ENCODE measurements at regions not wholly inside any gene's neighbourhood (a gene's known extent, or its start where the extent isn't known, plus 50 kb on each side); places are given as distances from the start of the nearest gene placed in this dataset.

GRCh38 chr7:116083796-116084195, 53.2 kb upstream of the TFEC start:
- no peak for DNase-seq (ENCODE audit: low read depth)
- in situ Hi-C loops (cut with HindIII; ENCODE audit: low pct_unique_long_range_greater_than_20kb, low sequenced_read_pairs) = no loop called here

- DNase-seq (ENCODE audit: low read depth) = no peak
- in situ Hi-C loops (cut with HindIII; ENCODE audit: low pct_unique_long_range_greater_than_20kb, low sequenced_read_pairs) = no loop called here
Measured at GRCh38 chr7:116086547-116087045, 56.0 kb upstream of the TFEC start.

GRCh38 chr7:116087291-116087690, 56.7 kb upstream of the TFEC start:
- in situ Hi-C loops (cut with HindIII; ENCODE audit: low pct_unique_long_range_greater_than_20kb, low sequenced_read_pairs) = no loop called here
- no peak for DNase-seq (ENCODE audit: low read depth)

GRCh38 chr7:116087984-116088383, 57.4 kb upstream of the TFEC start:
- in situ Hi-C loops (cut with HindIII; ENCODE audit: low pct_unique_long_range_greater_than_20kb, low sequenced_read_pairs) = no loop called here
- no peak for DNase-seq (ENCODE audit: low read depth)

GRCh38 chr7:116089293-116089692, 58.7 kb upstream of the TFEC start:
- no peak for DNase-seq (ENCODE audit: low read depth)
- in situ Hi-C loops (cut with HindIII; ENCODE audit: low pct_unique_long_range_greater_than_20kb, low sequenced_read_pairs) = no loop called here

GRCh38 chr7:116093516-116094301, 63.1 kb upstream of the TFEC start:
- no peak for DNase-seq (ENCODE audit: low read depth)
- in situ Hi-C loops (cut with HindIII; ENCODE audit: low pct_unique_long_range_greater_than_20kb, low sequenced_read_pairs) = no loop called here

GRCh38 chr7:116095396-116095795, 64.8 kb upstream of the TFEC start:
- in situ Hi-C loops (cut with HindIII; ENCODE audit: low pct_unique_long_range_greater_than_20kb, low sequenced_read_pairs) = no loop called here
- no peak for DNase-seq (ENCODE audit: low read depth)

- peak; percentile 57 for DNase-seq (ENCODE audit: low read depth)
- in situ Hi-C loops (cut with HindIII; ENCODE audit: low pct_unique_long_range_greater_than_20kb, low sequenced_read_pairs) = no loop called here
Measured at GRCh38 chr7:116097365-116098009, 66.9 kb upstream of the TFEC start.

- DNase-seq (ENCODE audit: low read depth) = no peak
- in situ Hi-C loops (cut with HindIII; ENCODE audit: low pct_unique_long_range_greater_than_20kb, low sequenced_read_pairs) = no loop called here
Measured at GRCh38 chr7:116098175-116098574, 67.6 kb upstream of the TFEC start.

GRCh38 chr7:116100626-116101025, 70.1 kb upstream of the TFEC start:
- in situ Hi-C loops (cut with HindIII; ENCODE audit: low pct_unique_long_range_greater_than_20kb, low sequenced_read_pairs) = no loop called here
- no peak for DNase-seq (ENCODE audit: low read depth)

GRCh38 chr7:116101704-116102103, 71.1 kb upstream of the TFEC start:
- DNase-seq (ENCODE audit: low read depth) = no peak
- in situ Hi-C loops (cut with HindIII; ENCODE audit: low pct_unique_long_range_greater_than_20kb, low sequenced_read_pairs) = no loop called here

GRCh38 chr7:116111475-116111874, 80.9 kb upstream of the TFEC start:
- DNase-seq (ENCODE audit: low read depth) = no peak
- in situ Hi-C loops (cut with HindIII; ENCODE audit: low pct_unique_long_range_greater_than_20kb, low sequenced_read_pairs) = no loop called here

GRCh38 chr7:116113310-116113709, 82.7 kb upstream of the TFEC start:
- DNase-seq (ENCODE audit: low read depth) = no peak
- in situ Hi-C loops (cut with HindIII; ENCODE audit: low pct_unique_long_range_greater_than_20kb, low sequenced_read_pairs) = no loop called here

GRCh38 chr7:116120839-116121238, 89.5 kb upstream of the TES start:
- no peak for DNase-seq (ENCODE audit: low read depth)
- in situ Hi-C loops (cut with HindIII; ENCODE audit: low pct_unique_long_range_greater_than_20kb, low sequenced_read_pairs) = no loop called here

- in situ Hi-C loops (cut with HindIII; ENCODE audit: low pct_unique_long_range_greater_than_20kb, low sequenced_read_pairs) = no loop called here
- peak; percentile 13 for DNase-seq (ENCODE audit: low read depth)
Measured at GRCh38 chr7:116122972-116123595, 87.3 kb upstream of the TES start.

GRCh38 chr7:116128139-116128538, 82.2 kb upstream of the TES start:
- in situ Hi-C loops (cut with HindIII; ENCODE audit: low pct_unique_long_range_greater_than_20kb, low sequenced_read_pairs) = no loop called here
- DNase-seq (ENCODE audit: low read depth) = no peak

GRCh38 chr7:116135306-116135705, 75.0 kb upstream of the TES start:
- in situ Hi-C loops (cut with HindIII; ENCODE audit: low pct_unique_long_range_greater_than_20kb, low sequenced_read_pairs) = no loop called here
- no peak for DNase-seq (ENCODE audit: low read depth)

- in situ Hi-C loops (cut with HindIII; ENCODE audit: low pct_unique_long_range_greater_than_20kb, low sequenced_read_pairs) = no loop called here
- DNase-seq (ENCODE audit: low read depth) = peak; percentile 35
Measured at GRCh38 chr7:116138202-116138801, 72.0 kb upstream of the TES start.

GRCh38 chr7:116139007-116139406, 71.3 kb upstream of the TES start:
- no peak for DNase-seq (ENCODE audit: low read depth)
- in situ Hi-C loops (cut with HindIII; ENCODE audit: low pct_unique_long_range_greater_than_20kb, low sequenced_read_pairs) = no loop called here
